Panc1 (cell line): ENCODE measurements at regions not wholly inside any gene's neighbourhood (a gene's known extent, or its start where the extent isn't known, plus 50 kb on each side); places are given as distances from the start of the nearest gene placed in this dataset.
"Not testable (repeated sequence)": the region's sequence is repeated elsewhere in the genome, so short reads cannot be mapped to it uniquely, and the experiment has no call there.

Experiments
- ATAC-seq: fragments of 200-7000 bp; cut with Tn5 transposase; 2 replicates; pipeline ENCODE4 v1.9.1; 2020; ENCODE audit warnings: mild to moderate bottlenecking, moderate library complexity
- BruUV-seq: library from RNA; stranded (reverse); fragments of 400-500 nt; replicated peaks from 2 replicates; lab custom pipeline; 2021; lab: Mats Ljungman, UMichigan
- CTCF ChIA-PET: fragments of 300-600 bp; sonication (Branson Sonifier 250); formaldehyde crosslinking; loops from one replicate; lab custom pipeline; 2022; ENCODE audit warnings: antibody characterized with exemption; lab: Charles Lee
- POLR2A ChIA-PET: fragments of 300-600 bp; sonication (Branson Sonifier 250); formaldehyde crosslinking; loops from one replicate; lab custom pipeline; 2022; ENCODE audit warnings: antibody characterized with exemption; lab: Charles Lee
- DNase-seq: peaks from one replicate; pipeline ENCODE4 v3.0.0-alpha.2; 2010; ENCODE audit warnings: low read depth, low spot score
- H3K27ac ChIP-seq: 2 replicates; pipeline ENCODE4 v1.5.1; 2011; ENCODE audit warnings: mild to moderate bottlenecking, low read length, inconsistent platforms
- H3K27me3 ChIP-seq: fragments of 200-500 bp; sonication (Bioruptor generic); 2 replicates; pipeline ENCODE4 v1.6.0; 2014; ENCODE audit warnings: low read length, inconsistent platforms; ENCODE audit not compliant: control insufficient read depth, insufficient read depth
- H3K36me3 ChIP-seq: fragments of 200-500 bp; sonication (Bioruptor generic); 2 replicates; pipeline ENCODE4 v1.5.1; 2014; ENCODE audit warnings: inconsistent platforms, mild to moderate bottlenecking, low read length, moderate library complexity; ENCODE audit not compliant: control insufficient read depth, insufficient read depth
- H3K4me1 ChIP-seq: 2 replicates; pipeline ENCODE4 v1.5.1; 2011; ENCODE audit warnings: inconsistent platforms, mild to moderate bottlenecking, low read length, moderate library complexity; ENCODE audit not compliant: control insufficient read depth, insufficient read depth
- H3K4me3 ChIP-seq, 2 experiments: 2 replicates each; pipeline ENCODE4 v1.5.1; 2011 to 2012; ENCODE audit warnings: low read depth in 2 of 2, low read length in 2 of 2, mild to moderate bottlenecking in 2 of 2, inconsistent platforms in 1 of 2, moderate library complexity in 1 of 2
- H3K9me3 ChIP-seq: fragments of 200-500 bp; sonication (Bioruptor generic); 2 replicates; pipeline ENCODE4 v1.5.1; 2014; ENCODE audit warnings: low read depth, mild to moderate bottlenecking, inconsistent platforms, low read length, moderate library complexity; ENCODE audit not compliant: control insufficient read depth, insufficient read depth
- CTCF ChIP-seq: fragments of 450-650 bp; IDR thresholded peaks from 2 replicates; pipeline ENCODE4 v1.5.1; 2017; ENCODE audit warnings: mild to moderate bottlenecking
- POLR2AphosphoS5 ChIP-seq: IDR thresholded peaks from 2 replicates; pipeline ENCODE4 v1.6.1; 2012; ENCODE audit warnings: mild to moderate bottlenecking, low read depth, low read length, moderate library complexity
- REST ChIP-seq, 2 experiments: IDR thresholded peaks; 2 replicates each; pipeline ENCODE4 v1.6.1; 2011 to 2012; ENCODE audit warnings: low read depth in 2 of 2, control low read depth in 1 of 2, low read length in 1 of 2, mild to moderate bottlenecking in 1 of 2, moderate library complexity in 1 of 2; ENCODE audit not compliant: insufficient read depth in 1 of 2
- SIN3A ChIP-seq: IDR thresholded peaks from 2 replicates; pipeline ENCODE4 v1.6.1; 2012; ENCODE audit warnings: low read depth, mild to moderate bottlenecking, low read length, moderate library complexity, borderline replicate concordance; ENCODE audit not compliant: insufficient read depth
- TCF7L2 ChIP-seq: IDR thresholded peaks from 2 replicates; pipeline ENCODE4 v1.6.1; 2011; ENCODE audit warnings: mild to moderate bottlenecking, low read depth, low read length, inconsistent platforms
- in situ Hi-C: cut with HindIII; loops from 2 replicates; pipeline ENCODE4 v1.10.0; 2016; ENCODE audit warnings: low sequenced_read_pairs, low pct_unique_long_range_greater_than_20kb
- intact Hi-C: fragments of 100-400 bp; cut with micrococcal nuclease; formaldehyde crosslinking; loops from one replicate; pipeline ENCODE4 v1.10.0; 2022; ENCODE audit not compliant: unreplicated experiment

GRCh38 chr16:29206120-29206519 lies 200.4 kb downstream of the NPIPB11 start:
- in situ Hi-C loops, DNase-seq, H3K4me1 ChIP-seq, H3K27ac ChIP-seq, CTCF ChIA-PET, POLR2A ChIA-PET, ATAC-seq, intact Hi-C loops, H3K9me3 ChIP-seq, H3K36me3 ChIP-seq, H3K27me3 ChIP-seq, H3K4me3 ChIP-seq, BruUV-seq: not testable (repeated sequence)

GRCh38 chr16:29205151-29205550 lies 201.4 kb downstream of the NPIPB11 start:
- H3K36me3 ChIP-seq, H3K27ac ChIP-seq, intact Hi-C loops, H3K4me3 ChIP-seq, in situ Hi-C loops, H3K4me1 ChIP-seq, POLR2A ChIA-PET, CTCF ChIA-PET, BruUV-seq, ATAC-seq, H3K9me3 ChIP-seq, H3K27me3 ChIP-seq, DNase-seq: not testable (repeated sequence)

GRCh38 chr16:29204806-29205135 lies 201.7 kb downstream of the NPIPB11 start:
- no peak for DNase-seq
- no peak for TF ChIP-seq CTCF
- TF ChIP-seq SIN3A = no peak
- no peak for TF ChIP-seq POLR2AphosphoS5
- no peak for TF ChIP-seq REST (IDR thresholded peaks at IDR 0.05; ENCODE audit: insufficient read depth in 1 of 2, low read depth in 2 of 2, low read length in 1 of 2)
- no peak for TF ChIP-seq TCF7L2
- intact Hi-C loops (no loop called here), in situ Hi-C loops (no loop called here)
- ChIA-PET POLR2A (no interaction called here), CTCF (no interaction called here)
- H3K27me3 ChIP-seq = no peaks in the 10 kb centered on the region
- H3K4me1 ChIP-seq = no peaks in the 10 kb centered on the region
- no TSS peak for BruUV-seq
- no peak overlapping the region for H3K4me3 ChIP-seq
- H3K36me3 ChIP-seq = no peaks in the 10 kb centered on the region
- ATAC-seq = no peak
- H3K9me3 ChIP-seq = no peaks in the 10 kb centered on the region
- no peak overlapping the region for H3K27ac ChIP-seq

GRCh38 chr16:29203933-29204805 lies 202.3 kb downstream of the NPIPB11 start:
- H3K36me3 ChIP-seq, H3K4me3 ChIP-seq, POLR2A ChIA-PET, CTCF ChIA-PET, intact Hi-C loops, DNase-seq, BruUV-seq, H3K27me3 ChIP-seq, H3K27ac ChIP-seq, in situ Hi-C loops, H3K4me1 ChIP-seq, H3K9me3 ChIP-seq, ATAC-seq: not testable (repeated sequence)

- H3K9me3 ChIP-seq, H3K27me3 ChIP-seq, intact Hi-C loops, POLR2A ChIA-PET, H3K36me3 ChIP-seq, in situ Hi-C loops, H3K4me3 ChIP-seq, DNase-seq, H3K27ac ChIP-seq, BruUV-seq, H3K4me1 ChIP-seq, CTCF ChIA-PET, ATAC-seq: not testable (repeated sequence)
Observed at GRCh38 chr16:29203046-29203932, 203.2 kb downstream of the NPIPB11 start.
